H1 (cell line): ENCODE measurements at regions not wholly inside any gene's neighbourhood (a gene's known extent, or its start where the extent isn't known, plus 50 kb on each side); places are given as distances from the start of the nearest gene placed in this dataset.

Experiments
- CTCF ChIA-PET: fragments of 300-600 bp; sonication (Branson Sonifier 250); formaldehyde crosslinking; loops from one replicate; lab custom pipeline; 2021; ENCODE audit not compliant: partially characterized antibody; lab: Charles Lee
- POLR2A ChIA-PET: fragments of 300-600 bp; sonication (Branson Sonifier 250); formaldehyde crosslinking; loops from one replicate; lab custom pipeline; 2021; ENCODE audit warnings: inconsistent platforms; ENCODE audit not compliant: partially characterized antibody; lab: Charles Lee
- DNase-seq, 2 experiments: peaks; one replicate each; pipeline versions ENCODE4 v3.0.0 to v3.0.0-alpha.2; 2010 to 2022; ENCODE audit warnings: low spot score in 2 of 2, low read depth in 1 of 2, mixed read lengths in 1 of 2
- FAIRE-seq: peaks from 2 replicates; lab custom pipeline; 2011; peaks lifted over from hg19 to GRCh38; lab: Jason Lieb, UNC
- H2AFZ ChIP-seq: 2 replicates; pipeline ENCODE4 v1.8.1; 2012; ENCODE audit warnings: low read length, inconsistent platforms
- H2AK5ac ChIP-seq: 2 replicates; pipeline ENCODE4 v1.6.1; 2013; ENCODE audit warnings: low read depth, low read length
- H2BK120ac ChIP-seq: replicated peaks from 2 replicates; pipeline ENCODE3; 2013; ENCODE audit warnings: low read depth, low read length, inconsistent platforms
- H2BK12ac ChIP-seq: 2 replicates; pipeline ENCODE4 v1.6.1; 2013; ENCODE audit warnings: low read depth, low read length
- H2BK15ac ChIP-seq: 2 replicates; pipeline ENCODE4 v1.6.1; 2013; ENCODE audit warnings: low read length
- H2BK20ac ChIP-seq: 2 replicates; pipeline ENCODE4 v1.6.1; 2013; ENCODE audit warnings: low read length
- H2BK5ac ChIP-seq: 2 replicates; pipeline ENCODE4 v1.6.1; 2013; ENCODE audit warnings: low read depth, low read length
- H3K14ac ChIP-seq: 2 replicates; pipeline ENCODE4 v1.6.1; 2013; ENCODE audit warnings: inconsistent platforms; ENCODE audit not compliant: insufficient read length
- H3K18ac ChIP-seq: 2 replicates; pipeline ENCODE4 v1.6.1; 2013; ENCODE audit warnings: low read length; ENCODE audit errors: extremely low read depth
- H3K23ac ChIP-seq: 2 replicates; pipeline ENCODE4 v1.6.1; 2013; ENCODE audit warnings: inconsistent platforms; ENCODE audit not compliant: insufficient read length
- H3K23me2 ChIP-seq: 2 replicates; pipeline ENCODE4 v1.6.1; 2013; ENCODE audit warnings: low read depth, low read length
- H3K27ac ChIP-seq: 2 replicates; pipeline ENCODE4 v1.6.1; 2011; ENCODE audit warnings: low read depth, low read length, inconsistent platforms
- H3K27me3 ChIP-seq, 4 experiments: replicated peaks in 1 of 4; 1 replicate in 1 of 4; 2 replicates in 3 of 4; pipeline versions ENCODE4 v1.6.1 to v1.8.1; 2011 to 2013; ENCODE audit warnings: low read length in 3 of 4, mild to moderate bottlenecking in 3 of 4, inconsistent platforms in 2 of 4, mixed read lengths in 2 of 4, moderate library complexity in 1 of 4; ENCODE audit not compliant: control insufficient read depth in 3 of 4, insufficient read depth in 3 of 4; ENCODE audit errors: extremely low read depth in 1 of 4
- H3K36me3 ChIP-seq, 4 experiments: 2 replicates each; pipeline versions ENCODE4 v1.6.1 to v1.8.1; 2011 to 2013; ENCODE audit warnings: mild to moderate bottlenecking in 4 of 4, low read length in 3 of 4, moderate library complexity in 2 of 4, control low read depth in 1 of 4, inconsistent platforms in 1 of 4; ENCODE audit not compliant: insufficient read depth in 4 of 4, control insufficient read depth in 2 of 4
- H3K4ac ChIP-seq: replicated peaks from 2 replicates; pipeline ENCODE3; 2013; ENCODE audit warnings: low read length, low read depth, mixed read lengths, inconsistent platforms; ENCODE audit not compliant: insufficient read length
- H3K4me1 ChIP-seq, 4 experiments: replicated peaks in 1 of 4; 1 replicate in 1 of 4; 2 replicates in 3 of 4; pipeline versions ENCODE4 v1.6.1 to v1.8.1; 2011 to 2013; ENCODE audit warnings: low read length in 3 of 4, inconsistent platforms in 2 of 4, mixed read lengths in 1 of 4; ENCODE audit not compliant: insufficient read depth in 4 of 4, control insufficient read depth in 3 of 4
- H3K4me2 ChIP-seq, 2 experiments: 2 replicates each; pipeline versions ENCODE4 v1.6.1 to v1.8.1; 2011 to 2013; ENCODE audit warnings: low read depth in 2 of 2, low read length in 2 of 2, control low read depth in 1 of 2, inconsistent platforms in 1 of 2, mild to moderate bottlenecking in 1 of 2; ENCODE audit not compliant: insufficient read depth in 1 of 2
- H3K4me3 ChIP-seq, 4 experiments: fragments of 200-600, 300-600 bp in 1 of 4; sonication (generic), shearing (Covaris generic), sonication (Bioruptor Twin) in 1 of 4; 2 replicates each; pipeline versions ENCODE4 v1.5.1 to v1.8.1; 2011 to 2016; ENCODE audit warnings: low read length in 4 of 4, low read depth in 3 of 4, control low read depth in 2 of 4, inconsistent platforms in 2 of 4, mild to moderate bottlenecking in 2 of 4, mixed read lengths in 1 of 4, moderate library complexity in 1 of 4; ENCODE audit not compliant: insufficient read depth in 2 of 4; ENCODE audit errors: extremely low read depth in 1 of 4
- H3K56ac ChIP-seq: replicated peaks from 2 replicates; pipeline ENCODE3; 2013; ENCODE audit warnings: low read depth, mild to moderate bottlenecking, mixed read lengths, low read length, inconsistent platforms; ENCODE audit not compliant: insufficient read length
- H3K79me1 ChIP-seq: 2 replicates; pipeline ENCODE4 v1.6.1; 2013; ENCODE audit warnings: low read depth, low read length, control low read depth
- H3K79me2 ChIP-seq, 2 experiments: 2 replicates each; pipeline versions ENCODE4 v1.6.1 to v1.8.1; 2012 to 2013; ENCODE audit warnings: low read length in 2 of 2, mild to moderate bottlenecking in 2 of 2, inconsistent platforms in 1 of 2; ENCODE audit not compliant: insufficient read depth in 2 of 2, control insufficient read depth in 1 of 2
- H3K9ac ChIP-seq, 4 experiments: replicated peaks in 1 of 4; 1 replicate in 1 of 4; 2 replicates in 3 of 4; pipeline versions ENCODE4 v1.6.1 to v1.8.1; 2011 to 2013; ENCODE audit warnings: low read depth in 3 of 4, low read length in 3 of 4, control low read depth in 2 of 4, mild to moderate bottlenecking in 2 of 4, moderate library complexity in 2 of 4, inconsistent platforms in 1 of 4; ENCODE audit errors: extremely low read depth in 1 of 4
- H3K9me3 ChIP-seq, 2 experiments: 2 replicates each; pipeline versions ENCODE4 v1.6.1 to v1.8.1; 2012 to 2013; ENCODE audit warnings: mild to moderate bottlenecking in 2 of 2, moderate library complexity in 2 of 2, control low read depth in 1 of 2, inconsistent platforms in 1 of 2, low read depth in 1 of 2, low read length in 1 of 2, mixed read lengths in 1 of 2; ENCODE audit not compliant: insufficient read depth in 2 of 2
- H4K20me1 ChIP-seq, 2 experiments: replicated peaks in 1 of 2; 2 replicates each; pipeline versions ENCODE3 to v1.8.1; 2011 to 2013; ENCODE audit warnings: inconsistent platforms in 2 of 2, low read length in 2 of 2, mild to moderate bottlenecking in 1 of 2; ENCODE audit not compliant: insufficient read depth in 2 of 2, control insufficient read depth in 1 of 2
- H4K5ac ChIP-seq: 2 replicates; pipeline ENCODE4 v1.6.1; 2013; ENCODE audit warnings: low read length, low read depth, mixed read lengths, inconsistent platforms; ENCODE audit not compliant: insufficient read length
- H4K8ac ChIP-seq: 2 replicates; pipeline ENCODE4 v1.8.0; 2013; ENCODE audit warnings: mild to moderate bottlenecking, moderate library complexity, low read length, inconsistent platforms; ENCODE audit not compliant: insufficient read depth; ENCODE audit errors: extremely low read depth
- H4K91ac ChIP-seq: replicated peaks from 2 replicates; pipeline ENCODE3; 2013; ENCODE audit warnings: low read length, mixed read lengths, inconsistent platforms; ENCODE audit not compliant: insufficient read length
- TEAD4 ChIP-seq: IDR thresholded peaks from 2 replicates; pipeline ENCODE4 v1.6.1; 2012; ENCODE audit warnings: low read depth, low read length, inconsistent platforms, mixed read lengths
- WGBS, 2 experiments: shearing (Covaris generic) in 1 of 2; methylation state at CpG; one replicate each; pipeline versions ENCODE4 v1.1.6 to v1.1.7; 2013 to 2015; ENCODE audit warnings: low lambda C conversion rate in 2 of 2, mixed read lengths in 2 of 2, inconsistent platforms in 1 of 2, low coverage in 1 of 2, missing lambda C conversion rate in 1 of 2; ENCODE audit not compliant: insufficient replicate concordance in 2 of 2, insufficient coverage in 1 of 2, insufficient read length in 1 of 2; ENCODE audit errors: extremely low coverage in 1 of 2, missing lambda C conversion rate in 1 of 2; 5-methylcytosine and 5-hydroxymethylcytosine counted together

DNA sequence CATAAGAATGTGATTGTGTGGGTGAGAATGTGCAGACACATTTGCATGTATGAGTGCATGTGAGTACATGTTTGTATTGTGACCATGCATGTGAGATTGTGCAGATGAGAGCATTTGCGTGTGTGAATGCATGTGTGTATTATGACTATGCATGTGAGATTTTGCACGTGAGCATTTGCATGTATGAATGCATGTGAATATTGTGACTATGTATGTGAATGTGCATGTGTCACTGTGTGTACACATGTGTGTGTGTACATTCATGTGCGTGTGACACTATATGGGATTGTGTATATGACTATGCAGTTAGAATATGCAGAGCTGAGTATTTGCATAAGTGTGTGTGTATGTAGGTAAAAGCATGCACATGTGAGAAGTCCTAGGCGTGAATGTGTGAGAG lies 381.3 kb upstream of the MAF start:
- 92% methylated on average over 4 of the region's 4 CpGs; no CpG with 5 or more reads in 1 of the 2 experiments for WGBS, 2 experiments
- TF ChIP-seq TEAD4, result no peak

More for the DNA sequence above, 381.3 kb upstream of the MAF start:
- no peak overlapping the region for H4K5ac ChIP-seq
- H2AFZ ChIP-seq, result no peak overlapping the region
- peaks cover 0 to 5% of the 10 kb centered on the region in 2 experiments for H4K20me1 ChIP-seq
- no peak overlapping the region for H4K8ac ChIP-seq
- H3K4ac ChIP-seq, result no peak overlapping the region
- peaks cover 1% of the 10 kb centered on the region; the same call in 1 of the 2 replicates for H3K23me2 ChIP-seq
- no peak overlapping the region for H2AK5ac ChIP-seq
- H4K91ac ChIP-seq, result no peak overlapping the region
- no peak overlapping the region for H3K27ac ChIP-seq
- CTCF ChIA-PET, result interaction anchor here (0.6 kb wide), 1 partner anchor 9 kb away, joined by 4 read pairs; no protein-coding TSS in a partner anchor
- no peak overlapping the region for H3K18ac ChIP-seq
- H3K9me3 ChIP-seq, result no peaks in the 10 kb centered on the region
- H3K14ac ChIP-seq, result no peak overlapping the region
- H3K9ac ChIP-seq, result no peak overlapping the region
- H2BK120ac ChIP-seq, result no peak overlapping the region
- H2BK5ac ChIP-seq, result no peak overlapping the region
- DNase-seq (no peak), FAIRE-seq (no peak)
- no peak overlapping the region for H2BK12ac ChIP-seq
- H3K56ac ChIP-seq, result no peak overlapping the region
- peak overlapping the region; percentile 19; the same call in 1 of the 2 replicates for H2BK15ac ChIP-seq
- no peak overlapping the region for H3K4me2 ChIP-seq
- H3K79me2 ChIP-seq, result no peaks in the 10 kb centered on the region
- H3K27me3 ChIP-seq, result no peaks in the 10 kb centered on the region
- no peak overlapping the region for H3K4me3 ChIP-seq
- H3K36me3 ChIP-seq, result no peaks in the 10 kb centered on the region
- H2BK20ac ChIP-seq, result no peak overlapping the region
- POLR2A ChIA-PET, result no interaction called here
- H3K79me1 ChIP-seq, result no peaks in the 10 kb centered on the region
- no peaks in the 10 kb centered on the region for H3K4me1 ChIP-seq
- H3K23ac ChIP-seq, result peak overlapping the region; percentile 89
